ENCODE measurements at regions not wholly inside any gene's neighbourhood (a gene's known extent, or its start where the extent isn't known, plus 50 kb on each side); places are given as distances from the start of the nearest gene placed in this dataset.
"Not testable (repeated sequence)": the region's sequence is repeated elsewhere in the genome, so short reads cannot be mapped to it uniquely, and the experiment has no call there.

DNA sequence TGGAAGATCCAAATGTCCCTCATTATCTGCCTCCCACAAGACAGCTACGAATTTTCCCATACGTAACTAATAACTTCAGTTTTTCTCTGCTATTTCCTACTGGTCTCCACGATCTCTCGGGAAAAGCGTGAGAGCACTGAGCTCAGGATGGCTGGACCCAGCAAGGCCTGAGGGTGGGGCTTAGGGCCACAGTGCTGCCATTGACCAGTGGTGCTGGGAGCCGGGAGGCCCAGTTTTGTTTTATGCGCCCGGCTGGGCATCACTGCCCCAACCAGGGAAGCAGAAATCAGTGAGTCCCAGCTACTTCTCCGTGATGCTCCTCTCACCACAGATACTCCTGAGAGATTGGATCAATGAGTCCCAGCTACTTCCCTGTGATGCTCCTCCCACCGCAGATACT is 238.4 kb downstream of the LY86 start:
- no peaks in the 10 kb centered on the region for H3K27me3 ChIP-seq (ENCODE audit: insufficient read depth, low read length)
- H3K4me1 ChIP-seq (ENCODE audit: insufficient read depth, low read length, severe bottlenecking): no peaks in the 10 kb centered on the region
- no peak overlapping the region for H2AFZ ChIP-seq (ENCODE audit: low read length)
- TF ChIP-seq, protein P1, sequence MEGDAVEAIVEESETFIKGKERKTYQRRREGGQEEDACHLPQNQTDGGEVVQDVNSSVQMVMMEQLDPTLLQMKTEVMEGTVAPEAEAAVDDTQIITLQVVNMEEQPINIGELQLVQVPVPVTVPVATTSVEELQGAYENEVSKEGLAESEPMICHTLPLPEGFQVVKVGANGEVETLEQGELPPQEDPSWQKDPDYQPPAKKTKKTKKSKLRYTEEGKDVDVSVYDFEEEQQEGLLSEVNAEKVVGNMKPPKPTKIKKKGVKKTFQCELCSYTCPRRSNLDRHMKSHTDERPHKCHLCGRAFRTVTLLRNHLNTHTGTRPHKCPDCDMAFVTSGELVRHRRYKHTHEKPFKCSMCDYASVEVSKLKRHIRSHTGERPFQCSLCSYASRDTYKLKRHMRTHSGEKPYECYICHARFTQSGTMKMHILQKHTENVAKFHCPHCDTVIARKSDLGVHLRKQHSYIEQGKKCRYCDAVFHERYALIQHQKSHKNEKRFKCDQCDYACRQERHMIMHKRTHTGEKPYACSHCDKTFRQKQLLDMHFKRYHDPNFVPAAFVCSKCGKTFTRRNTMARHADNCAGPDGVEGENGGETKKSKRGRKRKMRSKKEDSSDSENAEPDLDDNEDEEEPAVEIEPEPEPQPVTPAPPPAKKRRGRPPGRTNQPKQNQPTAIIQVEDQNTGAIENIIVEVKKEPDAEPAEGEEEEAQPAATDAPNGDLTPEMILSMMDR (IDR thresholded peaks at IDR 0.05; ENCODE audit: low read length): no peak
- no peak for TF ChIP-seq EZH2 (IDR thresholded peaks at IDR 0.05; ENCODE audit: borderline replicate concordance, low read length)
- no peaks in the 10 kb centered on the region for H4K20me1 ChIP-seq (ENCODE audit: insufficient read depth, low read length)
- no peaks in the 10 kb centered on the region for H3F3A ChIP-seq (ENCODE audit: insufficient read depth, low read length)
- no peaks in the 10 kb centered on the region for H3K79me2 ChIP-seq (ENCODE audit: insufficient read depth, low read length)
- no peaks in the 10 kb centered on the region for H3K9me2 ChIP-seq (ENCODE audit: low read depth, low read length)
- no peak overlapping the region for H3K27ac ChIP-seq (ENCODE audit: low read depth, low read length, poor library complexity, severe bottlenecking)
- H3K9me3 ChIP-seq (ENCODE audit: low read length): no peaks in the 10 kb centered on the region
- no peak overlapping the region for H3K4me3 ChIP-seq (ENCODE audit: low read depth, low read length, poor library complexity, severe bottlenecking)
- H3K9ac ChIP-seq (ENCODE audit: low read length): no peak overlapping the region
- no peaks in the 10 kb centered on the region for H3K36me3 ChIP-seq (ENCODE audit: insufficient read depth, low read length)
- no peak overlapping the region for H3K4me2 ChIP-seq (ENCODE audit: low read length)

DNA sequence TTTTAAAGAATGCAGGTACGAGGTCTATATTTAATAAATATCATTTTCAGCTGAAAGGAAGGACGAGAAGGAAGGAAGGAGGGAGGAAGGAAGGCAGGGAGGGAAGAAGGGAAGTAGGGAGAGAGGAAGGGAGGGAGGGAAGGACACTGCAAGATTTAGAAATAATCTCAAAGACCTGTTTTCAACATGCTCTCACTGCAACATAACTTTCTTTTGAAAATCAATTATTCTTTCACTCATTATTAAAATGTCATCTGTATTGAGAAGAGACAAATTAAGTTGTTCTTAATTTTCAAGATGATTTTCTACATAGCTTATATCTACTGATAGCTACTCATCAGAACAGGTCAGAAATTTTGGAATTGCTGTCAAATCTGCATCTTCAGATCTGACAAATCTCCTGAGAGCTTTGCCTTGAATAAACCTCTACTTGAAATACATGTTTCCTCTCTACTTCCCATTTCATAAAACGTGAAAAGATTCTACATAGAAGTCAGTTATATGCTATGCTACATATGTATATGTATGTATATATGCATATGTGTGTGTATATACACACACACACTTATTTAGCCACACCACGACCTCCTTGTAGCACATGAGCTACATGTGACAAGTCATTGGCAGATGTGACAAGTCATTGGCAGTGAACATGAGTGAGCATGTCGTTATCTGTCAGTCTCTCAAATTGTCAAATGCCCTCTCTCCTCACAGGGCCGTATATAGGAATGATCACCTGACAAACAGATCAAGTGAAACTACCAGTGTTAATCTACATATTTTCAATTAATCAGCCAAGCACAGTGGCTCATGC is 241.6 kb downstream of the LY86 start:
- TF ChIP-seq, protein P1 (IDR thresholded peaks at IDR 0.05; ENCODE audit: low read length): no peak
- no peak for TF ChIP-seq EZH2 (IDR thresholded peaks at IDR 0.05; ENCODE audit: borderline replicate concordance, low read length)
- no peak overlapping the region for H3K9ac ChIP-seq (ENCODE audit: low read length)
- no peak overlapping the region for H3K4me3 ChIP-seq (ENCODE audit: low read depth, low read length, poor library complexity, severe bottlenecking)
- H3K4me2 ChIP-seq (ENCODE audit: low read length): no peak overlapping the region
- H3K79me2 ChIP-seq (ENCODE audit: insufficient read depth, low read length): no peaks in the 10 kb centered on the region
- H3F3A ChIP-seq (ENCODE audit: insufficient read depth, low read length): no peaks in the 10 kb centered on the region
- H3K9me2 ChIP-seq (ENCODE audit: low read depth, low read length): no peaks in the 10 kb centered on the region
- H3K27me3 ChIP-seq (ENCODE audit: insufficient read depth, low read length): no peaks in the 10 kb centered on the region
- H3K27ac ChIP-seq (ENCODE audit: low read depth, low read length, poor library complexity, severe bottlenecking): no peak overlapping the region
- H4K20me1 ChIP-seq (ENCODE audit: insufficient read depth, low read length): no peaks in the 10 kb centered on the region
- H2AFZ ChIP-seq (ENCODE audit: low read length): no peak overlapping the region
- no peaks in the 10 kb centered on the region for H3K9me3 ChIP-seq (ENCODE audit: low read length)
- no peaks in the 10 kb centered on the region for H3K4me1 ChIP-seq (ENCODE audit: insufficient read depth, low read length, severe bottlenecking)
- no peaks in the 10 kb centered on the region for H3K36me3 ChIP-seq (ENCODE audit: insufficient read depth, low read length)

DNA sequence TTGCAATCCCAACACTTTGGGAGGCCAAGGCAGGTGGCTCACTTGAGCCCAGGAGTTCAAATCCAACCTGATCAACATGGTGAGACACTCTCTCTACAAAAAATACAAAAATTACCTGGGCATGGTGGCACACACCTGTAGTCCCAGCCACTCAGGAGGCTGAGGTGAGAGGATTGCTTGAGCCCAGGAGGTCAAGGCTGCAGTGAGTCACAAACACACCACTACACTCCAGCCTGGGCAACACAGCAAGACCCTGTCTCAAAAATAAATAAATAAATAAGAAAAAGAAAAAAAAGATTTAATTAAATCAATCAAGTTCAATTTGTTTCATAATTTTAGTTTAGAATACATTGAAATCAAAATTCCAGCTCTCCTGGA is 242.2 kb downstream of the LY86 start:
- H3K27ac ChIP-seq (ENCODE audit: low read depth, low read length, poor library complexity, severe bottlenecking); H3K9me2 ChIP-seq (ENCODE audit: low read depth, low read length); H3K79me2 ChIP-seq (ENCODE audit: insufficient read depth, low read length); H2AFZ ChIP-seq (ENCODE audit: low read length); H3K9ac ChIP-seq (ENCODE audit: low read length); H4K20me1 ChIP-seq (ENCODE audit: insufficient read depth, low read length); H3K36me3 ChIP-seq (ENCODE audit: insufficient read depth, low read length); H3K9me3 ChIP-seq (ENCODE audit: low read length); H3F3A ChIP-seq (ENCODE audit: insufficient read depth, low read length); H3K4me1 ChIP-seq (ENCODE audit: insufficient read depth, low read length, severe bottlenecking); H3K4me3 ChIP-seq (ENCODE audit: low read depth, low read length, poor library complexity, severe bottlenecking); H3K27me3 ChIP-seq (ENCODE audit: insufficient read depth, low read length); H3K4me2 ChIP-seq (ENCODE audit: low read length): not testable (repeated sequence)

DNA sequence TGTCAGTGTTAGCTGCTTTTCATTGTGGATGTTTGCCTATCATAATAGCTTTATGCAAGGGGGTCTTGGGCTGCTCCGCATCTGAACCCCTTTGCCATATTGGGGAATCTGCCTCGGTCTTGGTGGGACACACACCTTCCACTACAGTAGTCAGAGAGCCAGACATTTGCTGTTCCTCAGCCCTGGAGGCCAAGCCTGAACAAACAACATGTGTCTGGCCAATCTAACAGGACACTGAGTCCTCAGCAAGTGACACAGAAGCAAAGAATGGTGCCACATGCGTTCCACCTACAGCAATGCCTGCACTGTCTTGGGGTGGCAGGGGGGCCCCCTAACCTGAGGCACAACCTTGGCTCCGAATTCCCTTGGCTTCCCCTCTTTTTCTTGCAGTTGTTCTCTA is 243.9 kb downstream of the LY86 start:
- Histone ChIP-seq H3K9me2 (ENCODE audit: low read depth, low read length) (no peaks in the 10 kb centered on the region), H3K9me3 (ENCODE audit: low read length) (no peaks in the 10 kb centered on the region), H3K27me3 (ENCODE audit: insufficient read depth, low read length) (no peaks in the 10 kb centered on the region), H2AFZ (ENCODE audit: low read length) (no peak overlapping the region), H3K4me1 (ENCODE audit: insufficient read depth, low read length, severe bottlenecking) (no peaks in the 10 kb centered on the region), H3F3A (ENCODE audit: insufficient read depth, low read length) (no peaks in the 10 kb centered on the region), H3K27ac (ENCODE audit: low read depth, low read length, poor library complexity, severe bottlenecking) (no peak overlapping the region), H3K9ac (ENCODE audit: low read length) (no peak overlapping the region), H3K4me3 (ENCODE audit: low read depth, low read length, poor library complexity, severe bottlenecking) (no peak overlapping the region), H4K20me1 (ENCODE audit: insufficient read depth, low read length) (no peaks in the 10 kb centered on the region), H3K4me2 (ENCODE audit: low read length) (no peak overlapping the region), H3K36me3 (ENCODE audit: insufficient read depth, low read length) (no peaks in the 10 kb centered on the region), H3K79me2 (ENCODE audit: insufficient read depth, low read length) (no peaks in the 10 kb centered on the region)
- TF ChIP-seq, protein P1 (IDR thresholded peaks at IDR 0.05; ENCODE audit: low read length): no peak
- TF ChIP-seq EZH2 (IDR thresholded peaks at IDR 0.05; ENCODE audit: borderline replicate concordance, low read length): no peak
